Ishikawa (cell line): ENCODE measurements at regions not wholly inside any gene's neighbourhood (a gene's known extent, or its start where the extent isn't known, plus 50 kb on each side); places are given as distances from the start of the nearest gene placed in this dataset.

ENCODE experiments used
- CEBPB ChIP-seq: IDR thresholded peaks from 2 replicates; pipeline ENCODE4 v1.6.1; 2012
- EGR1 ChIP-seq: IDR thresholded peaks from 2 replicates; pipeline ENCODE4 v1.6.1; 2012
- FOXM1 ChIP-seq: IDR thresholded peaks from 2 replicates; pipeline ENCODE4 v1.6.1; 2012; ENCODE audit warnings: low read depth, borderline replicate concordance
- RAD21 ChIP-seq: IDR thresholded peaks from 2 replicates; pipeline ENCODE4 v1.6.1; 2012; ENCODE audit warnings: low read depth
- YY1 ChIP-seq: IDR thresholded peaks from 2 replicates; pipeline ENCODE4 v1.6.1; 2012; ENCODE audit warnings: low read depth
- ZBTB7A ChIP-seq: IDR thresholded peaks from 2 replicates; pipeline ENCODE4 v1.6.1; 2012; ENCODE audit warnings: low read depth
- TF ChIP-seq, protein P1 (sequence below): IDR thresholded peaks from 2 replicates; pipeline ENCODE4 v1.6.1; 2012; ENCODE audit warnings: low read depth, mild to moderate bottlenecking
- TF ChIP-seq, protein P2 (sequence below): IDR thresholded peaks from 2 replicates; pipeline ENCODE4 v1.6.1; 2012
- TF ChIP-seq, protein P3 (sequence below): IDR thresholded peaks from 2 replicates; pipeline ENCODE4 v1.6.1; 2012

DNA sequence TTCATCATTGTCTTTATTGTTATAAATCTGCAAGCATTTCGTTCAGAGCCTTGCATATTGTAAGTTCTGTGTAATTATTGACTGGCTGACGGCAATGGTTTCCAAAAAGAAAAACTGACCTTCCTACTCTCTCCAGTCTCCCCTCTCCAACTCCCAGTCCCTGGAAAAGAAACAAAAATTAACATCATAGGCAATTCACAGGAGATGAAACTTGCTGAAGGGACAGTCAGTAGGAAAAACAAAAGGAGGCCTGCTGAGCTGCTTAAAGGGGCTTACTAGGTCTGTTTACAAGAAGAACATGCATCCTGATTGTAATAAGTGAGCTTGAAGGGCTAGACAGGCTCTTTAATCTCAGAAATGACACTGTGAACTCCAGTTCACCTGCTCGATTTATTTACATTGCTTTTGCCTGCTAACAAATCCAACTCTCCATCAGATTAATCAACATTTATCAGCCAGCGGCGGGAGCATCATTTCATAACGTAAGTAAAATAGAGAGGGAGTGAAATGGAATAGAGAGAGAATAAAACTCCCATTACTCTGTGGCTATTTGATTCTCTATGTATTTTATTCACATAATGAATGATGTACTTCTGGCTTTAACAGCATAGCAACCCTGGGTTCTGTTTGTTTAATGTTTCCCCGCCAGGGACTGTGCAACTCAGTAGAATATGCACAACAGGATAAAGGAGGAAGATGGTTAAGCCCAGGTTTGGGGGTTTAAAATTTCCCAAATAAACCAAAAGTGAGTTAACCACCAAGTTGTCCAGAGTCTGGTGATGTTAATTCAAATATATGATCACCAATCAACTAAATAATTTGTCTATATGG lies 256.7 kb upstream of the SETBP1 start:
- TF ChIP-seq, protein P1, sequence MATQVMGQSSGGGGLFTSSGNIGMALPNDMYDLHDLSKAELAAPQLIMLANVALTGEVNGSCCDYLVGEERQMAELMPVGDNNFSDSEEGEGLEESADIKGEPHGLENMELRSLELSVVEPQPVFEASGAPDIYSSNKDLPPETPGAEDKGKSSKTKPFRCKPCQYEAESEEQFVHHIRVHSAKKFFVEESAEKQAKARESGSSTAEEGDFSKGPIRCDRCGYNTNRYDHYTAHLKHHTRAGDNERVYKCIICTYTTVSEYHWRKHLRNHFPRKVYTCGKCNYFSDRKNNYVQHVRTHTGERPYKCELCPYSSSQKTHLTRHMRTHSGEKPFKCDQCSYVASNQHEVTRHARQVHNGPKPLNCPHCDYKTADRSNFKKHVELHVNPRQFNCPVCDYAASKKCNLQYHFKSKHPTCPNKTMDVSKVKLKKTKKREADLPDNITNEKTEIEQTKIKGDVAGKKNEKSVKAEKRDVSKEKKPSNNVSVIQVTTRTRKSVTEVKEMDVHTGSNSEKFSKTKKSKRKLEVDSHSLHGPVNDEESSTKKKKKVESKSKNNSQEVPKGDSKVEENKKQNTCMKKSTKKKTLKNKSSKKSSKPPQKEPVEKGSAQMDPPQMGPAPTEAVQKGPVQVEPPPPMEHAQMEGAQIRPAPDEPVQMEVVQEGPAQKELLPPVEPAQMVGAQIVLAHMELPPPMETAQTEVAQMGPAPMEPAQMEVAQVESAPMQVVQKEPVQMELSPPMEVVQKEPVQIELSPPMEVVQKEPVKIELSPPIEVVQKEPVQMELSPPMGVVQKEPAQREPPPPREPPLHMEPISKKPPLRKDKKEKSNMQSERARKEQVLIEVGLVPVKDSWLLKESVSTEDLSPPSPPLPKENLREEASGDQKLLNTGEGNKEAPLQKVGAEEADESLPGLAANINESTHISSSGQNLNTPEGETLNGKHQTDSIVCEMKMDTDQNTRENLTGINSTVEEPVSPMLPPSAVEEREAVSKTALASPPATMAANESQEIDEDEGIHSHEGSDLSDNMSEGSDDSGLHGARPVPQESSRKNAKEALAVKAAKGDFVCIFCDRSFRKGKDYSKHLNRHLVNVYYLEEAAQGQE = no peak
- TF ChIP-seq RAD21 (no peak), CEBPB (no peak), EGR1 (no peak), FOXM1 (no peak), YY1 (no peak), ZBTB7A (no peak)
- TF ChIP-seq, protein P2, sequence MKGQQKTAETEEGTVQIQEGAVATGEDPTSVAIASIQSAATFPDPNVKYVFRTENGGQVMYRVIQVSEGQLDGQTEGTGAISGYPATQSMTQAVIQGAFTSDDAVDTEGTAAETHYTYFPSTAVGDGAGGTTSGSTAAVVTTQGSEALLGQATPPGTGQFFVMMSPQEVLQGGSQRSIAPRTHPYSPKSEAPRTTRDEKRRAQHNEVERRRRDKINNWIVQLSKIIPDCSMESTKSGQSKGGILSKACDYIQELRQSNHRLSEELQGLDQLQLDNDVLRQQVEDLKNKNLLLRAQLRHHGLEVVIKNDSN = no peak
- TF ChIP-seq, protein P3, sequence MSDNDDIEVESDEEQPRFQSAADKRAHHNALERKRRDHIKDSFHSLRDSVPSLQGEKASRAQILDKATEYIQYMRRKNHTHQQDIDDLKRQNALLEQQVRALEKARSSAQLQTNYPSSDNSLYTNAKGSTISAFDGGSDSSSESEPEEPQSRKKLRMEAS = no peak
